8988T (cell line): ENCODE measurements at regions not wholly inside any gene's neighbourhood (a gene's known extent, or its start where the extent isn't known, plus 50 kb on each side); places are given as distances from the start of the nearest gene placed in this dataset.
"Not testable (repeated sequence)": the region's sequence is repeated elsewhere in the genome, so short reads cannot be mapped to it uniquely, and the experiment has no call there.

Experiments
- DNase-seq: peaks from one replicate; pipeline ENCODE4 v3.0.0; 2011

DNA sequence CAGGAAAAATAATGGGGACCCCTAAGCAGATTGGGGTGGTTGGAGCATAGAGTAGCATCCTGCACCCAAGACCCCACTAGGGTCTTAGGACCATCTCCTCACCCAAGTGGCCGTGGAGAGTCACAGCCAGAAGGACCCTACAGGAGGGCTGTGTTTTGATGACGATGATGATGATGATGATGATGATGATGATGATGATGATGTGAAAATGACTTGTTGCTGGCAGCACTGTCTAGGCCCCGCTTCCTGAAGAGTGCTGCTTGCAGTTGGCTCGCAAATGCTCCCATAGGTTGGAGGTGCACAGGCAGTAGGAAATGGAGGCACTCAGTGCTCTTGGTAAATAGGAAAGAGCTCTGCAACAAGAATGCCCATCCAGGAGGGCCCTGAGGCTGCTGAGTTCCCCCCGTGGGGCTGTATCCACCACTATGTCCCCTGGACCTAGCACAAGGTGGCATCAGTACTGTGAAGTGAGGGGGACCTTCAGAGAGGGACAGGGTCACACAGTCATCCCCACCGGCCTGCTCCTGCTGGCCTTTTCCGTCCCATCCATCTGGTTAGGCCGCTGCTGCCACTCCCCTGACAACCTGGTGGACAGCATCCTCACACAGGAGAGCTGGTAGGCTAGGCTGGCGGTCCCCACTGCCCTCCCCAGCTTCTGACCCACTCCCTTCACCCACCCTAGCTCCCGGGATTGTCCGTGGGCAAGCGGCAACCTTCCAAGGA is 139.6 kb downstream of the FOXD2 start:
- DNase-seq: no peak

DNA sequence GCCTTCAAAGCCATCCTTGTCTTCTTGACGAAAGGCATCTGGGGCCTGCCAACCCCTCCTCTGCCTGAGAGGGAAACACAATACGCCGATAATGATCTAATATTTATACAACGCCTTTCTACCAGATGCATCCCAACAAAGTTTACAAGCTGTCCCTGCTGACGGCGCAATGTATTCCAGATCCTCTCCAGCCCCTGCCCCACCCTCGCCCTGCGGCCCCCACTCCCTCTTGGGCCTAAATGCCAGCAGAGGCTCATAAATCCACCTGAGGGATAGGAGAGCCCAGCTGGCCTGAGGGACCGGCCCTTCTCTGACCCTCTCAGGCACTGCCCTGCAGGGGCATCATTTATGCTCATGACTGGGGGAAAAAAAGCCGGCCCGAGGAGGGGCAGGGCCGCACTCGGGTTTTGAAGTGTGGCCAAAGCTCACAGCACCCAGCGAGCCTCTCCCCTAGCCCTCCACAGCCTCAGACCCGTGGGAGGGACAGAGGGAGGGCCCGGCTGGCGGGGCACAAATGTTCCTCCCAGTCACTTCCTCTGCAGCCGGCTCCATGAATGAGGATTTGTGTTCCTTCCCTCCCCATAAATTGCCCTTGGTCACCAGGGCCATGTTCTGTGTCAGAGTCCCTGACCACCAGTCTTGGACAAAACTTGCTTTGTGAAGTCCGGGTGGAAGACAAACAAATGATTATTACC is 140.3 kb downstream of the FOXD2 start:
- DNase-seq: no peak

DNA sequence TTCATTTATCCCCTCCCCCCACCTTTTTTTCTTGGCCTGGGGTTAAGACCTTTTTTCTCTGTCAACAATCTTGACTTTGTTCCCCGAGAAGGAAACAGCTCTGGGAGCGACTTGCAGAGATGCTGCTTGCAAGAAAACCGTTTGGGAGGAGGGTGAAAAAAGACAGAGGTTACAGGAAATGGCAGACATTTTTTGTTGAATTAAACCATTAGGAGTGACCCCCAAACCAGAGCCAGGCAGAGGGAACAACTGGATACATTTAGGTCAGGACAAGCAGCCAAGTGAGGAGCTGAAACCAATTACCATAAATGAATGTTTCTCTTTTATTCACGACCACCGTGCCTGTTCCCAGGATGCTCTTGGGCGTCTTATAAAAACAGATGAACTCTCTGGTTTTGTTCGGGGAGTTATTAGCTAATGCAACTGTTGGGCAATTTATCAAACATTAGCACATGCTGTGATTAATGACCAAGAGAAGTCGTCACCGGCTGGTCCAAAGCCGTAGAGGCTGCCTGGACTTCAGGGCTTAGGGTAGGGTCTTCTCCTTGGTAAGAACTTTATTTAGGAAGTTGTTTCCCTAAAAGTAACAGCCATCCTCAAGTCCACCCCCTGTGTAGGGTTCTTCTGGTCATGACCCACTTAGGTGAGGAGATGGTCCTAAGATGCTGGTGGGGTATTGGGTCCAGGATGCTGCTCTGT is 141.0 kb downstream of the FOXD2 start:
- no peak for DNase-seq

DNA sequence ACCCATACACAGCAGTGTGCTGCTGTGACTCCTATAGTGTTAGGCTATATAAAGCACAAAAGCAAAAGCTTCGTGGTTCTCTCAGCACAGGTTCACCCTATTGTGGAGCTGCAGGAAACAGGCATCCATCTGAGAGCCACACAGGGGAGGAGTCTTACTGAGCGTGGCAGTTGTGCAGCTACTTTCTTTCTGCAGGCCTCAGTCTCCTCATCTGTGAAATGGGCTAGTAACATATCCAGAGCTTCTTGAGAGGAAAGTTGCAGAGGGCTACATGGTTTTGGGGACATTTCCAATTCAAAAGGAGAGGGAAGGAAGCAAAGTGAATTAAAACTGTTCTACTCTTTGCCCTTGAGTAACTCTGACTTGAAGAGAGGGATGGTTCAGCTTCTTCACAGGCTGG is 142.0 kb downstream of the FOXD2 start:
- no peak for DNase-seq

DNA sequence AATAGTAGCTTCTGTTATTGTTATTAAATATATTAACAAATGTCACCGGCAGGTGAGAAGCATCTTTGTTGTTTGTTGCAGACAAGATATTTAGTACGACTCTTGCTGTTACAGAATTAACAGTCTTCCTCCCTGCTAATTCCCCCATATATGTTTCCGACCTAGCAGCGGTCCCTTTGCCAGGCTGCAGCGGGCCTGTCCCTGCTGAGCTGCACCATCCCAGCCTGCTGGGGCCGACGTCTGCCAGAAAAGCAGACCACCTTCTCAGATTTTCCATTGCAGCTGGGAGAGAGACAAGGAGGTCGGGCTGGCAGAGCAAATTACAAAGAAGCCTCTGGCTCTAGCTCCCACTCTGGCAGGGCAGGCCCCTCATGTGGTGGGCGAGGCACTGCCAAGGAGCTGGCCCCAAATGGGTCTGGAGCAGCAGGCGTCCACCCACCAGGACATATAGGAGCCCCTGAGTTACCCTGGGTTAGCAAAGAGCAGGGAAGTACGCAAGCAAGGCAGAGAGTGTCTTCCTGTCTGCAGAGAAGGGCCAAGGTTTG is 142.7 kb downstream of the FOXD2 start:
- no peak for DNase-seq

DNA sequence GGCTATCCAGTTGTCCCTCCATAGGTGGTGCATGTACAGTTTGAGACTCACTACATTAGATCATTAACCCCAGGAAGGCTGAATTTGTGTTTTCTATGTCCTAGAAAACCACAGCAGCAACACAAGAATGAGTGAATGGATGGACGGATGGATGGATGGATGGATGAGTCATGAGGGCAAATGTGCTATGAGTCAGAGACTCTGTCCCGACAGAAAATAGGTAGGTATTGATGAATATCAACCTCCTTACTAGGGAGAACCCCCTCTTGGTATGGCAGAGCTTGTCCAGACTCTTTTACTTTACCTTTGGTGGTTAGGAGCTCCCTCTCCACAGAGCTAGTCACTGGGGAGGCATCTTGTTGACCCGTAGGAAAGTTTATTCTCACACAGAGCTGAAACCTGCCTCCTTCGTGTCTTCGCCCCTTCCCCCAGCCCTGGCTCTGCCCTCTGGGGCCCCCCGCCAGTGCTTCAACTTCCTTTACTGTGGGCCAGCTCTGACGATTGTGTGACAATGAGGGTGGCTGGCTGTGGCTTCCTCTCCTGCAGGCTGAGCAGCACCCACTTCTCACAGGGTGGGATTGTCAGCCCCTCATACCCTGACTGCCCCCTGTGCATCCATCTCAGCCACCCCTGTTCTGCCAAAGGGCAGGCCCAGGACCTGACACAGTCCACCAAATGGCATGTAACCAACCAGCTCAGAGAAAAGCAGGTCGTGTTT is 145.2 kb downstream of the FOXD2 start:
- DNase-seq: no peak

DNA sequence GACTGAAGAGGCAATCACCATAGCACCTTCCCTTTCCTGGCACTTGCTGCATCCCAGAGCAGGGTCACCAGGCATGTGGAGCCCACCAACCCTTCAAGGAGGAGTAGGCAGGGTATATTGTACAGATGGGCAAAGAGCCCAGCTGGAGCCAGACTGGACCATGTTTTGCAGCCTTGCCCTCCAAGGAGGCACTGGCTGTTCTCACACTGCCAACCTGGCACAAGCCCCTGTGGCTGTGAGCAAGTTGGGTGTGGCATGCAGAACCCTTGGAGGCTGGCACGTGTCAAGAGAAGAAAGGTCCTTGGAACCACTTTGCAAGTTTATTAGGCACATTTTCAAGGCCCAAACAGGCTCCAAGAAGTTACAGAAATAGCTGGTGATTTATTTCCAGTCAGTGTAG is 146.4 kb downstream of the FOXD2 start:
- DNase-seq: no peak

- DNase-seq: no peak
Measured at GRCh38 chr1:47585141-47585902, 147.5 kb downstream of the FOXD2 start.

DNA sequence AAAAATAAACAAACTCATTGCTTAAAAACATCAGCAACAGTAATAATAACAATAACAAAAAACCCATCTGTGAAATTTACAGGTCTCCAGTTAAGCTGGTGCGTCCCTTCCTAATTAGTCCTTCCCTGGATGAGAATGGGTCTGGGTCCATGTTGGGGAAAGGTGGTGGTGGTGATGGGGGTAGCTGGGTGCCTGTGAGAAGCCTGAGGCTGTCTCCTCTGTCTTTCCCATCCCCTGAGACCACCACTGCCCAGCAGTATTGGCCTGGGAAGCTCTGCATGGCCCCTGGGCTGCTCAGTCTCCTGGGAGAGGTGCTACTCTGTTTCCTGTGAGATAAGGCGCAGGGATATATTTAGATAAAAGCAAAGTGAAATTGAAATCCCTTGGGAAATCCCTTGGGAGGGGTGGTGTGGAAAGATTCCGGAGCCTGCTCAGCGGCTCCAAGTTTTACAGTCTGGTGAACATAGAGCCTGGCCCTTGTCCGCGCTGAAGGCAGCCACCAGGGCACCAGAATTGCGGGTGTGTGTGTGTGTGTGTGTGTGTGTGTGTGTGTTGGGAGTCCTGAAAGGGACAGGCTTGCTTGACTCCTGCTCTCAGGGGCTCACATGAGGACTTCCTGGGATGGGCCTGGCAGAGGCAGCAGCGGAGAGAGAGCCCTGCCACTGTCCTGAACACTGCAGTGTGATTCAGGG is 150.2 kb downstream of the FOXD2 start:
- DNase-seq: no peak

DNA sequence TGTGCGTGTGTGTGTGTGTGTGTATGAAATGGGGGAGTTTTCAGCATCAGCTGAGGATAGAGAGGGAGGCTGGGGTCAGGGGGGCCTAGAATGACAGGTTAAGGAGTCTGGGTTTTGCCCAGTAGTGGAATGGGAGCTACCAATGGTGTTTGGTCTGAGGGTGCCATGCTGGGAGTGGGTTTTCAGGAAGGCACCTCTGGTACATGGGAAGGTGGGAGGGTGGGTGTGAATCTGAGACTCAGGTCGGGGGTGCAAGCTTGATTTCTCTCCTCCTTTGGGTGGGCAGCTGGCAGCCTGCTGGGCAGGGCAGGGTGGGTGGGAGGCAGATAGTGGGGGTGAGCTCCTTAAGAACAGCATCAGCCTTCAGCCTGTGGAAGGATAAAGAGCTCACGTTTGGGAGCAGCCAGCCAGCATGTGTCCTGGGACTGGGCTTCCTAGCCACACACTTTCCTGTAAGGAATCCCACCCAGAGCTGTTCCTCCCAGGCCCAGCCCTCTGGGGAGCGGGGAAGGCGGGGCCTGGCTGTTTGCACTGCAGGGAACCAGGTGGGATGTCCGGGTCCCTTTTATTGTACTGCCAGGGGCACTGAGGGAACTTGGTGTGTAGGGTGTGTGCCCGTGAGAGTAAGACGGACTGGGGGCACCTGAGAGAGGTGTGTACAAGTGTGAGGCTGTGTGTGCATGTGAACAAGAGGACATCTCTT is 152.8 kb downstream of the FOXD2 start:
- no peak for DNase-seq

DNA sequence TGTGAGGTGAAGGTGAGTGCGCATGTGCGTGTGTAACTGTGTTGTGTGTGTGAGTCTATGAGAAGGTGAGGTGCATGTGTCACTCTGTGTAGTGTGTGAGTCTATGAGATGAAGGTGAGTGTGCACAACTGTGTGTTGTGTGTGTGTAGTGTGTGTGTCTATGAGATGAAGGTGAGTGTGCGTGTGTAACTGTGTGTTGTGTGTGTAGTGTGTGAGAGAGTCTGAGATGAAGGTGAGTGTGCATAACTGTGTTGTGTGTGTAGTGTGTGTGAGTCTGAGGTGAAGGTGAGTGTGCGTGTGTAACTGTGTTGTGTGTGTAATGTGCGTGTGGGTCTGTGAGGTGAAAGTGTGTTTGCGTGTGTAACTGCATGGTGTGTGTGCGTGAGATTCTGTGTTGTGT is 154.0 kb downstream of the FOXD2 start:
- DNase-seq: no peak

DNA sequence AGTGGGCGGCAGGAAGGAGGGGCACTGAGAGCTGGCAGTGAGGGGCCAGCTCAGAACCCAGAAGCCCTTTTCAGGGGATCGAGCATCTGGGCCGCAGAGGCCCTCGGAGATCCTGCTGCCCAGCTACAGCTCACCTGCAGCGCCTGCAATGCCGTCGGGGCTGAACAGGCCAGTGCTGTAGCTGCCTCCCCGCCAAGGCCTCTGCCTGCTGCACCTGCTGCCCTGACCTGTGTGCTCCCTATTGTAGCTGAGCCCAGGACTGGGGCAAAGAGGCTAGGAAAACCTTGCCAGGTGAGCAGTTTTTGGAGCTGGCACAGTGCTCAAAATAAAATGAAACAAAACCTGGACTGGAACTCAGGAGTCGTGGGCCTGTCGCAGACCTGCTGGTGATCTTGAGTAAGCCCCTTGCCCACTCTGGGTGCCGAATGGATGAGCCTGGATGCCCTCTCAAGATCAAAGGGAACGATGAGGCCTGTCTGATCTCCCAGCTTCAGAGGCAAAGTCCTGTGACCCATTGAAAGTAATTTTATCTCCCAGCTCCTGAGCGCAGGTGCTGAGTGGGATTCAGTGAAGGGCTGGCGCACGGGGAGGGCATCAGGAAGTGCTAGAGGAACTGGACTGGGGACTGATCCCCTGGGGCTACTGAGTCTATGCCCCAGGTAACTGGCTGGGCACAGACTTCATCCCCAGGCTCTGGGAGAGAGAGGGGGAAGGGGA is 154.6 kb downstream of the FOXD2 start:
- no peak for DNase-seq

DNA sequence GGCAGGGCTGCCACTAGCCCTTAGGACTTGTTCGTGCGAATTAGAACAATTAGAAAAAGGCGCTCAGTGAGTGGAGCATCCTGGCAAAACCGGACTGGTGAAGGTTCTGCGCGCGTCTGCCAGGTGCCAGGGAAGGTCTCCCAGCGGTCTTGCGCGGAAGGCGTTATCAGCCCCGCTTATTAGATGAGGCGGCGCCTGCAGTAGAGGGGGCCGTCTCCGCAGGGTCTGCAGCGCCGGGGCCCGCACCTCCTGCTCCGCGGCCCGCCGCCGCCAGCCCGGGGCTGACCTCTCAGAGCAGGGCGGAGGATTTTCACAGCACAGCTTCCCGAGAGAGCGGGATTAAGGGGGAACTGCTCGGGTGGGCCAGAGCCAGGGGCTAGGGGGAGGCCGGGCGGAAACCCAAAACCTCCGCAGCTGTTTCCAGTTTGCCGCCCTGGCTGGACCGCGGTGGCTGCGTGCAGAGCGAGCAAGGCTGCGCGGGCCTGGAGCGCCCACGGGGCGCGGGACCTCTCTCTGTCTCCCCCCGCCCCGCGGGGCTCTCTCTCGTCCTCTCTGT is 155.2 kb downstream of the FOXD2 start:
- no peak for DNase-seq

DNA sequence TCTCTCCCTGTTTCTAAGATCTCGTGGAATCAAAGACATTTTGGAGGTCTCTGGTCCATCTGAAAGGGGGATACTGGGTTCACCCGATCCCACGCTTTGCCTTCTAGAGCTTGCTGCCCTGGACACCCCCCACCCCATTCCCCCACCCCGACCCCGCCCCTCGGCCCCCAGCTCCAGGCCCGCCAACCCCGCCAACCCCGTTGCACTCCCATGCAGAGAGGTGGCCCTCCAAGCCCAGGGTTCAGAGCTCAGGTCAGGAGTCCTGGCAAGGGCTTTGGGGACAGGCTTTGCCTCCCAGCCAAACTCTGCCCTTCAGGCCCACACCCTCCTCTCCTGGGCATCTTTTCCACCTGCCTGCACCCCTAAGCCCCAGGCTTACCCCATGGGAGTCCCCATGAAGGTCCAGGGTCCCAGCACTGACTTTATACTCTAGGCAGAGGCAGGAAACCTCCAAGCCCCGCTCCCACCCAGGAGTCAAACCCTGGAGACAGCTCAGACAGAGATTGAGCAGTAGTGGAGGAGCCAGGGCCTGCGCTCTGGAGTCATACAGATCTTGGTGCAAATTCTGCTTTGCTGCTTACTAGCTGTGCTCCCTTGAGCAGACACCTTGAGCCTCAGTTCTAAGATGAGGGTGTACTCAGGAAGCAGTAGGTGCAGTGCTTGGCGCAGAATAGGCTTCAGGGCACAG is 155.9 kb downstream of the FOXD2 start:
- no peak for DNase-seq

DNA sequence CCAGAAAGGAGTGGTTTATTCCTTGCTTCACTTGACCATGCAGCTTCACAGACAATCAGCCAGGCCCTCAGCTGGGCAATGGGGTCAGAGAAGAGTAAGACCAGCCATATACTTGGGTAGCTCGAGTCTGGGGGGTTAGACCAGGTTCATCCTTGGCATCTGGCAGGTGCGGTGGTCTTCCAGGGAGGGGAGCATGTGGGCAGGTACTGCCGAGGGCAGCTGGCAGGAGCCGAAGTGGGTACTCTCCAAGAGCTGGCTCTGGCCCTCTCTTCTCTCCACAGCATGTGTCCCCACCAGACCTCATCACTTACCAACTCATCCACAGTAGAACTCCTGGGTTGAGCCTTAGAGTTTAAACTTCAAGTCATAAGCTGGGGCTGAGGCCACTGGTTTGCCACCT is 156.8 kb downstream of the FOXD2 start:
- DNase-seq: no peak

DNA sequence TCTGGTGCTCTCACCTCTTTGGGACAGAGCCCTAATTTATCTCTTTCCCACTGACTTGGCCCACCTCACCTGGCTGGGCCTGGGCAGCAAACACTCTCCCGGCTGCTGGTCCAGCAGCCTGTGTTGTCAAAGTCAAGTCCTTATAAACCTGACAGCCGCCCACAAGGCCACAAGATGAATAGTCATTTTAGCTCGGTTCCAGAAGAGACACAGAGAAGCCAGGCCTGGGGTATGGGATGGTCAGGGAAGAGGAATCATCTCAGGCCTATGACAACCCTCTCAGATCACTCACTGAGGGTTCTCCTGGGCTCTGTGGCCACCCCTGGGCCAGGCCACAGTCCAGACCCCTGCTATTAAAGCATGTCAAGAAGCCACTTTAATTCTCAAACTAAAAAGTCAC is 158.5 kb downstream of the FOXD2 start:
- no peak for DNase-seq

GRCh38 chr1:47598357-47598756 is 160.5 kb downstream of the FOXD2 start:
- no peak for DNase-seq

DNA sequence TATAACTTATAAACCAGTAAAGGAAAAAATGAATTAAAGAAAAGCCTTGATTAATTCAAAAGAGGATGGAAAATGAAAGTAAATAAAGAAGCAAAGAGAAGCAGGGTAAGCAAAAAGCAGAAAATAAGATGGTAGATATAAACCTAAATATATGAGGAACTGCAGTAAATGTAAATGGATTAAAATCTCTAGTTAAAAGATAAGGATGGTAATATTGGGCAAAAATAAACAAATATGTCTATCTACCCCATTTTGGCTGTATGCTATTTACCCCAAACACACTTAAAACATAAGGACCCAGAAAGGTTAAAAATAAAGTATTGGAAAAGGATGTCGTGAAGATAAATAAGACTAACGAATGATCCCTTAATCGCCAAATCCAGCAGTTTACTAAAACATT is 161.9 kb downstream of the FOXD2 start:
- no peak for DNase-seq

DNA sequence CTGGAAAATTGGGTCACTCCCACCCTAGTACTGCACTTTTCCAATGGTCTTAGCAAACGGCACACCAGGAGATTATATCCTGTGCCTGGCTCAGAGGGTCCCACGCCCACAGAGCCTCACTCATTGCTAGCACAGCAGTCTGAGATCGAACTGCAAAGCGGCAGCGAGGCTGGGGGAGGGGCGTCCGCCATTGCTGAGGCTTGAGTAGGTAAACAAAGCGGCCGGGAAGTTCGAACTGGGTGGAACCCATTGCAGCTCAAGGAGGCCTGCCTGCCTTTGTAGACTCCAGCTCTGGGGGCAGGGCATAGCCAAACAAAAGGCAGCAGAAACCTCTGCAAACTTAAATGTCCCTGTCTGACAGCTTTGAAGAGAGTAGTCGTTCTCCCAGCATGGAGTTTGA is 164.6 kb downstream of the FOXD2 start:
- not testable (repeated sequence) for DNase-seq
